SK-N-SH treated with all-trans-retinoic acid at 6 μM for 48 hours (cell line): ENCODE measurements at regions not wholly inside any gene's neighbourhood (a gene's known extent, or its start where the extent isn't known, plus 50 kb on each side); places are given as distances from the start of the nearest gene placed in this dataset.
A peak's percentile ranks its signal among the peaks of the same experiment; 100 is the strongest.

ENCODE experiments used
- ATAC-seq: fragments of 200-7000 bp; cut with Tn5 transposase; 3 replicates; pipeline ENCODE4 v1.9.1; 2020; ENCODE audit warnings: mild to moderate bottlenecking, moderate library complexity
- BACH2 ChIP-seq: fragments of 250-450 bp; sonication (Bioruptor Pico); IDR thresholded peaks from 2 replicates; pipeline ENCODE4 v1.9.0; 2021; ENCODE audit warnings: mild to moderate bottlenecking, borderline replicate concordance
- CSRNP3 ChIP-seq: fragments of 250-450 bp; sonication (Bioruptor Pico); IDR thresholded peaks from 2 replicates; pipeline ENCODE4 v1.5.1; 2021; ENCODE audit warnings: mild to moderate bottlenecking, moderate library complexity
- ESRRG ChIP-seq: fragments of 250-450 bp; sonication (Bioruptor Pico); IDR thresholded peaks from 2 replicates; pipeline ENCODE4 v1.6.1; 2021; ENCODE audit warnings: mild to moderate bottlenecking
- GLIS3 ChIP-seq: fragments of 250-450 bp; sonication (Bioruptor Pico); IDR thresholded peaks from 2 replicates; pipeline ENCODE4 v1.5.0; 2020; ENCODE audit warnings: mild to moderate bottlenecking, moderate library complexity
- ISL1 ChIP-seq: fragments of 250-450 bp; sonication (Bioruptor Pico); IDR thresholded peaks from 2 replicates; pipeline ENCODE4 v2.1.2; 2022; ENCODE audit warnings: mild to moderate bottlenecking, moderate library complexity
- PATZ1 ChIP-seq: fragments of 250-450 bp; sonication (Bioruptor Pico); IDR thresholded peaks from 2 replicates; pipeline ENCODE4 v1.8.0; 2020; ENCODE audit warnings: mild to moderate bottlenecking, moderate library complexity, borderline replicate concordance
- POU6F1 ChIP-seq: fragments of 250-450 bp; sonication (Bioruptor Pico); IDR thresholded peaks from 2 replicates; pipeline ENCODE4 v1.8.0; 2021; ENCODE audit warnings: low read depth, mild to moderate bottlenecking, moderate library complexity, borderline replicate concordance
- RARB ChIP-seq: fragments of 250-450 bp; sonication (Bioruptor Pico); IDR thresholded peaks from 2 replicates; pipeline ENCODE4 v1.8.0; 2021; ENCODE audit warnings: mild to moderate bottlenecking, moderate library complexity
- SNAI2 ChIP-seq: fragments of 250-450 bp; sonication (Bioruptor Pico); IDR thresholded peaks from 2 replicates; pipeline ENCODE4 v1.5.0; 2020; ENCODE audit warnings: mild to moderate bottlenecking, moderate library complexity
- TCF4 ChIP-seq: fragments of 250-450 bp; sonication (Bioruptor Pico); IDR thresholded peaks from 2 replicates; pipeline ENCODE4 v1.8.0; 2021; ENCODE audit warnings: mild to moderate bottlenecking, moderate library complexity, borderline replicate concordance
- TOX ChIP-seq: fragments of 250-450 bp; sonication (Bioruptor Pico); IDR thresholded peaks from 2 replicates; pipeline ENCODE4 v1.8.0; 2021; ENCODE audit warnings: mild to moderate bottlenecking, moderate library complexity, borderline replicate concordance
- TSHZ2 ChIP-seq: fragments of 250-450 bp; sonication (Bioruptor Pico); IDR thresholded peaks from 2 replicates; pipeline ENCODE4 v1.5.0; 2020; ENCODE audit warnings: mild to moderate bottlenecking, moderate library complexity
- ZC3H10 ChIP-seq: fragments of 250-450 bp; sonication (Bioruptor Pico); IDR thresholded peaks from 2 replicates; pipeline ENCODE4 v1.5.1; 2021; ENCODE audit warnings: mild to moderate bottlenecking, moderate library complexity
- ZFP3 ChIP-seq: fragments of 250-450 bp; sonication (Bioruptor Pico); IDR thresholded peaks from 2 replicates; pipeline ENCODE4 v1.5.0; 2020; ENCODE audit warnings: mild to moderate bottlenecking, moderate library complexity
- ZNF565 ChIP-seq: fragments of 450-650 bp; formaldehyde crosslinking; conservative IDR thresholded peaks from 2 replicates; pipeline ENCODE4 v1.5.0; 2020; ENCODE audit warnings: low read depth, mild to moderate bottlenecking, moderate library complexity
- ZNF70 ChIP-seq: fragments of 450-650 bp; formaldehyde crosslinking; IDR thresholded peaks from 2 replicates; pipeline ENCODE4 v1.5.0; 2020; ENCODE audit warnings: mild to moderate bottlenecking, moderate library complexity

- ATAC-seq = no peak
Measured at GRCh38 chr15:47610736-47611135, 106.6 kb upstream of the SEMA6D start.

GRCh38 chr15:47614360-47615011, 102.8 kb upstream of the SEMA6D start:
- TF ChIP-seq CSRNP3 (CRISPR knock-in tag) (no peak), ESRRG (CRISPR knock-in tag) (no peak)
- TF ChIP-seq, all 23 proteins: peak for 0
- no peak for ATAC-seq

More at GRCh38 chr15:47610736-47611135, 106.6 kb upstream of the SEMA6D start:
- no peak for TF ChIP-seq TOX (CRISPR knock-in tag)
- TF ChIP-seq ZNF565 (CRISPR knock-in tag) = no peak
- TF ChIP-seq RARB (CRISPR knock-in tag) = no peak
- TF ChIP-seq TCF4 (CRISPR knock-in tag) = no peak
- TF ChIP-seq POU6F1 (CRISPR knock-in tag) = no peak
- no peak for TF ChIP-seq ZFP3
- no peak for TF ChIP-seq ZNF70 (CRISPR knock-in tag)
- no peak for TF ChIP-seq ESRRG (CRISPR knock-in tag)
- no peak for TF ChIP-seq ZC3H10
- TF ChIP-seq ISL1 (CRISPR knock-in tag) = no peak
- no peak for TF ChIP-seq TSHZ2 (CRISPR knock-in tag)
- no peak for TF ChIP-seq BACH2 (CRISPR knock-in tag)
- TF ChIP-seq, all 23 proteins: peak for 0

GRCh38 chr15:47616876-47617275, 100.4 kb upstream of the SEMA6D start:
- no peak for ATAC-seq
- no peak for TF ChIP-seq ZNF565 (CRISPR knock-in tag)
- TF ChIP-seq BACH2 (CRISPR knock-in tag) = no peak
- TF ChIP-seq SNAI2 (CRISPR knock-in tag) = no peak
- TF ChIP-seq TCF4 (CRISPR knock-in tag) = no peak

- no peak for ATAC-seq
- no peak for TF ChIP-seq TOX (CRISPR knock-in tag)
- no peak for TF ChIP-seq RARB (CRISPR knock-in tag)
- no peak for TF ChIP-seq GLIS3 (CRISPR knock-in tag)
Measured at GRCh38 chr15:47618241-47618640, 99.1 kb upstream of the SEMA6D start.

- peak; percentile 41 for TF ChIP-seq ISL1 (CRISPR knock-in tag)
- TF ChIP-seq PATZ1 = no peak
- ATAC-seq = no peak
Measured at GRCh38 chr15:47620960-47621681, 96.2 kb upstream of the SEMA6D start.
